HEK293T (cell line): ENCODE measurements at regions not wholly inside any gene's neighbourhood (a gene's known extent, or its start where the extent isn't known, plus 50 kb on each side); places are given as distances from the start of the nearest gene placed in this dataset.

Source experiments
- CTCF ChIA-PET: fragments of 350-600 bp; formaldehyde crosslinking; extraction: SDS; loops from one replicate; lab custom pipeline; 2021; ENCODE audit warnings: antibody characterized with exemption, inconsistent platforms; lab: Yijun Ruan, JAX
- POLR2A ChIA-PET: fragments of 350-600 bp; formaldehyde crosslinking; extraction: SDS; loops from one replicate; lab custom pipeline; 2020; ENCODE audit warnings: antibody characterized with exemption, inconsistent platforms; lab: Yijun Ruan, JAX
- DNase-seq: peaks from one replicate; pipeline ENCODE4 v3.0.0; 2012; ENCODE audit warnings: mixed read lengths; ENCODE audit errors: extremely low spot score
- ARNT ChIP-seq: fragments of 450-650 bp; IDR thresholded peaks from 2 replicates; pipeline ENCODE4 v1.6.1; 2017; ENCODE audit warnings: mild to moderate bottlenecking
- BHLHE40 ChIP-seq: fragments of 450-650 bp; IDR thresholded peaks from 2 replicates; pipeline ENCODE4 v1.6.1; 2016; ENCODE audit warnings: mild to moderate bottlenecking, moderate library complexity, borderline replicate concordance
- CTBP1 ChIP-seq: fragments of 450-650 bp; IDR thresholded peaks from 2 replicates; pipeline ENCODE4 v1.6.1; 2016; ENCODE audit warnings: borderline replicate concordance
- ELF4 ChIP-seq: fragments of 450-650 bp; IDR thresholded peaks from 2 replicates; pipeline ENCODE4 v1.6.1; 2017; ENCODE audit warnings: antibody characterized with exemption
- FOXA1 ChIP-seq: fragments of 450-650 bp; IDR thresholded peaks from 2 replicates; pipeline ENCODE4 v1.6.1; 2016; ENCODE audit warnings: mild to moderate bottlenecking
- FOXK2 ChIP-seq: fragments of 450-650 bp; IDR thresholded peaks from 2 replicates; pipeline ENCODE4 v1.6.1; 2016; ENCODE audit warnings: mild to moderate bottlenecking
- FOXM1 ChIP-seq: fragments of 450-650 bp; IDR thresholded peaks from 2 replicates; pipeline ENCODE4 v1.6.1; 2017; ENCODE audit warnings: mild to moderate bottlenecking, borderline replicate concordance
- HDGF ChIP-seq: fragments of 450-650 bp; IDR thresholded peaks from 2 replicates; pipeline ENCODE4 v1.6.1; 2017; ENCODE audit warnings: antibody characterized with exemption, borderline replicate concordance
- L3MBTL2 ChIP-seq: fragments of 450-650 bp; conservative IDR thresholded peaks from 2 replicates; pipeline ENCODE4 v1.6.1; 2016; ENCODE audit warnings: mild to moderate bottlenecking
- LEF1 ChIP-seq: fragments of 450-650 bp; IDR thresholded peaks from 2 replicates; pipeline ENCODE4 v1.6.1; 2017; ENCODE audit warnings: mild to moderate bottlenecking, borderline replicate concordance
- NFRKB ChIP-seq: fragments of 450-650 bp; IDR thresholded peaks from 2 replicates; pipeline ENCODE4 v1.6.1; 2016; ENCODE audit warnings: mild to moderate bottlenecking, moderate library complexity
- PKNOX1 ChIP-seq: fragments of 450-650 bp; IDR thresholded peaks from 2 replicates; pipeline ENCODE4 v1.6.1; 2016
- SP1 ChIP-seq: fragments of 450-650 bp; IDR thresholded peaks from 2 replicates; pipeline ENCODE4 v1.6.1; 2017
- SUZ12 ChIP-seq: fragments of 450-650 bp; IDR thresholded peaks from 2 replicates; pipeline ENCODE4 v1.6.1; 2016; ENCODE audit warnings: mild to moderate bottlenecking
- TARDBP ChIP-seq: fragments of 450-650 bp; IDR thresholded peaks from 2 replicates; pipeline ENCODE4 v1.6.1; 2016
- ZNF384 ChIP-seq: fragments of 450-650 bp; IDR thresholded peaks from 2 replicates; pipeline ENCODE4 v1.6.1; 2016

GRCh38 chr14:49999146-49999761 lies 106.4 kb downstream of the ARF6 start:
- peak; percentile 25 for DNase-seq
- no peak for TF ChIP-seq FOXA1
- TF ChIP-seq LEF1: no peak
- TF ChIP-seq CTBP1: no peak
- TF ChIP-seq ELF4: no peak
- TF ChIP-seq HDGF: no peak
- no peak for TF ChIP-seq L3MBTL2
- no peak for TF ChIP-seq SP1
- TF ChIP-seq NFRKB: no peak
- no peak for TF ChIP-seq ZNF384
- TF ChIP-seq SUZ12: no peak
- TF ChIP-seq BHLHE40: no peak
- no peak for TF ChIP-seq ARNT
- TF ChIP-seq FOXK2: no peak
- no peak for TF ChIP-seq FOXM1
- TF ChIP-seq PKNOX1: no peak
- no peak for TF ChIP-seq TARDBP
- ChIA-PET POLR2A (interaction anchor here (0.6 to 2.1 kb wide), 7 partner anchors 9 to 137 kb away, joined by 3 to 6 read pairs (median 3); no protein-coding TSS in a partner anchor), CTCF (interaction anchor here (0.6 to 0.8 kb wide), 2 partner anchors 62 to 84 kb away, joined by 3 read pairs; no protein-coding TSS in a partner anchor)

- TF ChIP-seq NFRKB: no peak
- no peak for TF ChIP-seq SP1
- TF ChIP-seq FOXA1: no peak
- no peak for TF ChIP-seq FOXK2
- no peak for DNase-seq
- POLR2A ChIA-PET: interaction anchor here (1.0 to 2.2 kb wide), 7 partner anchors 8 to 137 kb away, joined by 3 to 6 read pairs (median 4); no protein-coding TSS in a partner anchor
- CTCF ChIA-PET: no interaction called here
Observed at GRCh38 chr14:49999826-50000379, 107.0 kb downstream of the ARF6 start.

GRCh38 chr14:50000380-50001150 lies 107.7 kb downstream of the ARF6 start:
- ChIA-PET CTCF (interaction anchor here (1.0 kb wide), 1 partner anchor 139 kb away, joined by 3 read pairs; no protein-coding TSS in a partner anchor), POLR2A (interaction anchor here (0.6 to 3.0 kb wide), 11 partner anchors 12 to 406 kb away, joined by 3 to 9 read pairs (median 3); no protein-coding TSS in a partner anchor)
- DNase-seq: peak; percentile 36
- TF ChIP-seq FOXA1 (no peak), ZNF384 (0 out of 2 replicates have a peak, but pooled peaks have one; percentile 40)

GRCh38 chr14:50001151-50001998 lies 108.5 kb downstream of the ARF6 start:
- ChIA-PET CTCF (interaction anchor here (0.6 to 1.0 kb wide), 2 partner anchors 80 to 139 kb away, joined by 3 read pairs; no protein-coding TSS in a partner anchor), POLR2A (interaction anchor here (0.6 to 3.0 kb wide), 11 partner anchors 10 to 406 kb away, joined by 3 to 9 read pairs (median 3); no protein-coding TSS in a partner anchor)
- DNase-seq: no peak
- TF ChIP-seq HDGF (no peak), FOXM1 (no peak), ZNF384 (no peak)

- no peak for TF ChIP-seq TARDBP
- no peak for TF ChIP-seq SP1
- no peak for TF ChIP-seq SUZ12
- TF ChIP-seq LEF1: no peak
- TF ChIP-seq L3MBTL2: no peak
- no peak for TF ChIP-seq FOXA1
- no peak for TF ChIP-seq CTBP1
- no peak for TF ChIP-seq NFRKB
- no peak for TF ChIP-seq FOXM1
- no peak for TF ChIP-seq PKNOX1
- TF ChIP-seq ZNF384: no peak
- TF ChIP-seq ARNT: no peak
- ChIA-PET CTCF (interaction anchor here (0.5 to 1.0 kb wide), 2 partner anchors 102 to 140 kb away, joined by 3 to 4 read pairs; no protein-coding TSS in a partner anchor), POLR2A (interaction anchor here (1.0 to 3.0 kb wide), 9 partner anchors 11 to 139 kb away, joined by 3 to 9 read pairs (median 5); partner anchors contain the start of gene ARF6)
- DNase-seq: no peak
Observed at GRCh38 chr14:50001999-50002925, 109.4 kb downstream of the ARF6 start.
